Neural cell (in vitro differentiated cells): ENCODE measurements at regions not wholly inside any gene's neighbourhood (a gene's known extent, or its start where the extent isn't known, plus 50 kb on each side); places are given as distances from the start of the nearest gene placed in this dataset.

Source experiments
- H2AFZ ChIP-seq: fragments of 200-600, 300-800 bp; sonication (generic), shearing (Covaris generic); 2 replicates; pipeline ENCODE4 v1.6.0; 2014; ENCODE audit warnings: low read depth, mild to moderate bottlenecking, antibody characterized with exemption, low read length, moderate library complexity
- H3F3A ChIP-seq: fragments of 200-600 bp; shearing (Covaris generic); 2 replicates; pipeline ENCODE4 v1.6.1; 2016; ENCODE audit warnings: mild to moderate bottlenecking, moderate library complexity, mixed read lengths, antibody characterized with exemption, low read length; ENCODE audit not compliant: insufficient read depth, poor library complexity, severe bottlenecking
- H3K27ac ChIP-seq: fragments of 200-600, 300-800 bp; sonication (generic), shearing (Covaris generic); 2 replicates; pipeline ENCODE4 v1.5.1; 2014; ENCODE audit warnings: mild to moderate bottlenecking, low read length, moderate library complexity
- H3K27me3 ChIP-seq: fragments of 300-800, 200-600 bp; sonication (generic), shearing (Covaris generic); 2 replicates; pipeline ENCODE4 v1.6.0; 2014; ENCODE audit warnings: mild to moderate bottlenecking, low read depth, low read length, moderate library complexity; ENCODE audit not compliant: insufficient read depth
- H3K36me3 ChIP-seq: fragments of 300-800, 200-600 bp; sonication (generic), shearing (Covaris generic); 2 replicates; pipeline ENCODE4 v1.5.1; 2014; ENCODE audit warnings: mild to moderate bottlenecking, antibody characterized with exemption, low read length, moderate library complexity; ENCODE audit not compliant: insufficient read depth
- H3K4me2 ChIP-seq: fragments of 300-800, 200-600 bp; sonication (generic), shearing (Covaris generic); 2 replicates; pipeline ENCODE4 v1.6.0; 2014; ENCODE audit warnings: mild to moderate bottlenecking, low read length
- H3K4me3 ChIP-seq: fragments of 300-800, 200-600 bp; sonication (generic), shearing (Covaris generic); 2 replicates; pipeline ENCODE4 v1.5.1; 2014; ENCODE audit warnings: mild to moderate bottlenecking, low read length, moderate library complexity
- H3K79me2 ChIP-seq: fragments of 200-600 bp; shearing (Covaris generic); replicated peaks from 2 replicates; pipeline ENCODE4 v1.6.0; 2014; ENCODE audit warnings: mild to moderate bottlenecking, low read length, moderate library complexity; ENCODE audit not compliant: insufficient read depth
- H3K9ac ChIP-seq: fragments of 300-800, 200-600 bp; sonication (generic), shearing (Covaris generic); 2 replicates; pipeline ENCODE4 v1.6.1; 2016; ENCODE audit warnings: mild to moderate bottlenecking, low read length, mixed read lengths
- H3K9me2 ChIP-seq: fragments of 200-600 bp; shearing (Covaris generic); 2 replicates; pipeline ENCODE4 v1.6.1; 2016; ENCODE audit warnings: mild to moderate bottlenecking, low read length, mixed read lengths; ENCODE audit not compliant: insufficient read depth
- H3K9me3 ChIP-seq: fragments of 200-600, 300-800 bp; sonication (generic), shearing (Covaris generic); 2 replicates; pipeline ENCODE4 v1.6.1; 2016; ENCODE audit warnings: mild to moderate bottlenecking, mixed run types, low read length, moderate library complexity, mixed read lengths
- H4K20me1 ChIP-seq: fragments of 200-600 bp; shearing (Covaris generic); 2 replicates; pipeline ENCODE4 v1.6.1; 2016; ENCODE audit warnings: mild to moderate bottlenecking, mixed run types; ENCODE audit not compliant: insufficient read depth
- CTCF ChIP-seq: fragments of 450-650 bp; IDR thresholded peaks from 2 replicates; pipeline ENCODE4 v1.5.1; 2014; ENCODE audit warnings: antibody characterized with exemption, mild to moderate bottlenecking, moderate library complexity; ENCODE audit not compliant: poor library complexity, severe bottlenecking
- EP300 ChIP-seq: fragments of 450-650 bp; conservative IDR thresholded peaks from 2 replicates; pipeline ENCODE4 v1.6.1; 2014; ENCODE audit warnings: antibody characterized with exemption, mild to moderate bottlenecking, moderate library complexity; ENCODE audit not compliant: poor library complexity, severe bottlenecking
- EZH2 ChIP-seq: fragments of 200-600, 300-800 bp; shearing (Covaris generic), sonication (generic); IDR thresholded peaks from 2 replicates; pipeline ENCODE4 v1.6.1; 2014; ENCODE audit warnings: antibody characterized with exemption, low read length, borderline replicate concordance, mild to moderate bottlenecking; ENCODE audit not compliant: insufficient read depth, poor library complexity, severe bottlenecking
- MXI1 ChIP-seq: fragments of 450-650 bp; conservative IDR thresholded peaks from 2 replicates; pipeline ENCODE4 v1.6.1; 2014; ENCODE audit warnings: antibody characterized with exemption, mild to moderate bottlenecking; ENCODE audit not compliant: poor library complexity, severe bottlenecking
- POLR2AphosphoS5 ChIP-seq: IDR thresholded peaks from 2 replicates; pipeline ENCODE4 v1.6.1; 2012
- RAD21 ChIP-seq: fragments of 450-650 bp; conservative IDR thresholded peaks from 2 replicates; pipeline ENCODE4 v1.6.1; 2014; ENCODE audit warnings: antibody characterized with exemption, mild to moderate bottlenecking, moderate library complexity
- REST ChIP-seq: IDR thresholded peaks from 2 replicates; pipeline ENCODE4 v1.6.1; 2012; ENCODE audit warnings: borderline replicate concordance
- SMC3 ChIP-seq: fragments of 450-650 bp; conservative IDR thresholded peaks from 2 replicates; pipeline ENCODE4 v1.6.1; 2014; ENCODE audit warnings: antibody characterized with exemption, mild to moderate bottlenecking, moderate library complexity; ENCODE audit not compliant: poor library complexity
- TAF1 ChIP-seq: IDR thresholded peaks from 2 replicates; pipeline ENCODE4 v1.6.1; 2012; ENCODE audit warnings: low read depth

- no peak overlapping the region for H3K4me2 ChIP-seq
- H3K9me3 ChIP-seq, result no peaks in the 10 kb centered on the region
- no peak overlapping the region for H3K4me3 ChIP-seq
- no peak overlapping the region for H3K27ac ChIP-seq
- H3K27me3 ChIP-seq, result no peaks in the 10 kb centered on the region
- no peak overlapping the region for H2AFZ ChIP-seq
- H3K9ac ChIP-seq, result no peak overlapping the region
- TF ChIP-seq POLR2AphosphoS5 (no peak), SMC3 (no peak), TAF1 (no peak), REST (no peak), MXI1 (no peak), RAD21 (no peak), EZH2 (no peak), EP300 (no peak), CTCF (no peak)
- no peaks in the 10 kb centered on the region for H3K79me2 ChIP-seq
- H4K20me1 ChIP-seq, result no peaks in the 10 kb centered on the region
- no peaks in the 10 kb centered on the region for H3K9me2 ChIP-seq
- no peaks in the 10 kb centered on the region for H3F3A ChIP-seq
- no peaks in the 10 kb centered on the region for H3K36me3 ChIP-seq
Observed at GRCh38 chr9:79083621-79084020, 488.1 kb upstream of the TLE4 start.

- Histone ChIP-seq H3F3A (no peaks in the 10 kb centered on the region), H3K4me3 (no peak overlapping the region), H3K79me2 (no peaks in the 10 kb centered on the region), H3K9me3 (no peaks in the 10 kb centered on the region), H3K9me2 (no peaks in the 10 kb centered on the region), H4K20me1 (no peaks in the 10 kb centered on the region), H3K27me3 (no peaks in the 10 kb centered on the region), H3K9ac (no peak overlapping the region), H3K36me3 (no peaks in the 10 kb centered on the region), H3K4me2 (no peak overlapping the region), H3K27ac (no peak overlapping the region), H2AFZ (no peak overlapping the region)
- TF ChIP-seq CTCF (no peak), SMC3 (no peak), RAD21 (no peak), EZH2 (no peak), MXI1 (no peak), TAF1 (no peak), REST (no peak), POLR2AphosphoS5 (no peak), EP300 (no peak)
Observed at GRCh38 chr9:79087133-79087532, 484.6 kb upstream of the TLE4 start.
